NCI-H2029 treated with DMSO at 0.1 percent for 48 hours (cell line): ENCODE measurements at regions not wholly inside any gene's neighbourhood (a gene's known extent, or its start where the extent isn't known, plus 50 kb on each side); places are given as distances from the start of the nearest gene placed in this dataset.
"Not testable (repeated sequence)": the region's sequence is repeated elsewhere in the genome, so short reads cannot be mapped to it uniquely, and the experiment has no call there.

Experiments
- DNase-seq: peaks from one replicate; lab custom pipeline; 2025; lab: John Stamatoyannopoulos, UW

DNA sequence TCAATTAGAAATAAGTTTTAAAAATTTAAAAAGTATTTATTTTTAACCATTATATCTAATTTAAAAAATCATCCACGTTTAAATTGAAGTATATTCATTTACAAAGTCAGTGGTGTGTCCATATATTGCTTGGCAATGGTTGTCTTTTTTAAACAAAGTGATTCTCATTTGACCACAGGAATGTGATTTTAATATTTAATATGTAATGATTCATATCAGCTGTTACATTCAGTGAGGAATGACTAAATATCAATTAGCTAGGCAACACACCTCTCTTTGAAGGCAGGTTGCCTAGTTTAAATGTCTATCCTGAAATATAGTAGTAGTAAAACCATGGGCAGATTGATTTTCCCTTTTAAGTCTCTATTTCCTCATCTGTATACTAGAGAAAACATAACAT lies 392.2 kb upstream of the CCDC179 start:
- no peak for DNase-seq

DNA sequence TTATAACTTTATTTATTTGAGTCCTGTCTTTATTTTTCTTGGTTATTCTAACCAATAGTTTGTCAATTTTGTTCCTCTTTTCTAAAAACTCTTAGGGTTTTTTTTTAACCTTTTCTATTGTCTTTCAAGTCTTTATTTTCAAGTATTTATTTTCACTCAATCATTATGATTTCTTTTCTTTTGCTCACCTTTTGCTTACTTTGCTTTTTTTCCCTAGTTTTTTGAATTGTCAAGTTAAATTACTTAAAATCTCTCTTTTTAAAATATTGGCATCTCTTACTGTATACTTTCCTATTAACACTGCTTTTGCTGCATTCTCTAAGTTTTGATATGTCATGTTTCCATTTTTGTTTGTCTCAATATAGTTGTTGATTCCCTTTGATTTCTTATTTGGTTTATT lies 396.8 kb upstream of the CCDC179 start:
- no peak for DNase-seq

DNA sequence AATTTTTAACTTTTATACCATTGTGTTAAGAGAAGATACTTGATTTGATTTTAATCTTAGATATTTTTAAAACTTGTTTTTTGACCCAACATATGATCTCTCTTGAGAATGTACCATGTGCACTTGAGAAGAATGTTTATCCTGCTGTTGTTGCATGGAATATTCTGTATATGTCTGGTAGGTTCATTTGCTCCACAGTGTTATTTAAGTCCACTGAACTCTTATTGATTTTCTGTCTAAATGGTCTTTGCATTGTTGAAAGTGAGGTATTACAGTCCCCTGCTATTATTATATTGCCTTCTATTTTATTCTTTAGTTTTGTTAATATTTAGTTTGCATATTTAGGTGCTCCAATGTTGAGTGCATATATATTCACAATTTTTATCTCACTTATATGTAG lies 397.3 kb upstream of the CCDC179 start:
- DNase-seq, result no peak

DNA sequence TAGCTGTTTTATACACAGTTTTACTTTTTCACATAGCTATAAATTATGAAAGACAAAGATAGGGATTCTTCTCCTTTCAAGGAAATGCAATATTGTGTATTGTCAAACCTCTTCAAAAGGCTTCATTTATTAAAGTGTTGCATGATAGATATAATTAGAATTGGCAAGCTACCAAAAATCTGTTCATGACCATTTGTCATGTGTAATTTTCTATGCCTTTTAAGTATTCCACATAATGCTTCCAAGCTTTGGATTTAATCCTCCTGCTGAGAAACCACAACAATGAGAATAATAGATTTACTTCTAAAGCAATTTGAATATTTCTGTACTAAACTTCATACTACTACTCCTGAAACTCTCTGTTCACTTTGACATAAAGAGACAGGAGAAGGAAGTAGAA lies 403.2 kb upstream of the CCDC179 start:
- DNase-seq, result no peak

DNA sequence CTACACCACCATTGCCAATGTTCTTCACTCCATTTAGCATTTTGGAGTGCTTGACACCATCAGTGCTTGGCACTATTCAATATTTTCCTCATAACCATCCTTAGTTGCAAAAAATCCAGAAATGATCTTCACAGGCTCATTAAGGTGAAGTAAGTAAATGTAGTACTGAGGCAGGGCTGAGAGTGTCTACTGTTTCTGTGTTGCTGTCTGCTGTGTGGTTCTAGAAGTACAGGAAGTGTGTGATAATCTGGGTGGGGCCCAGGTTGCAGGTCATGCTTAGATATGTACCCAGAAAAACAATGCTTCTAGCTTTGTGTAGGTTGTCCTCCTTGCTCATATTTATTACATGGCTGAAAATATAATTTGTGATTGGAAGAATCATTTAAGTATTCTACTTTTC lies 411.8 kb upstream of the CCDC179 start:
- DNase-seq, result no peak

GRCh38 chr11:23278121-23278520 lies 417.8 kb upstream of the CCDC179 start:
- DNase-seq, result no peak

- no peak for DNase-seq
Measured at GRCh38 chr11:23280088-23280487, 419.8 kb upstream of the CCDC179 start.

DNA sequence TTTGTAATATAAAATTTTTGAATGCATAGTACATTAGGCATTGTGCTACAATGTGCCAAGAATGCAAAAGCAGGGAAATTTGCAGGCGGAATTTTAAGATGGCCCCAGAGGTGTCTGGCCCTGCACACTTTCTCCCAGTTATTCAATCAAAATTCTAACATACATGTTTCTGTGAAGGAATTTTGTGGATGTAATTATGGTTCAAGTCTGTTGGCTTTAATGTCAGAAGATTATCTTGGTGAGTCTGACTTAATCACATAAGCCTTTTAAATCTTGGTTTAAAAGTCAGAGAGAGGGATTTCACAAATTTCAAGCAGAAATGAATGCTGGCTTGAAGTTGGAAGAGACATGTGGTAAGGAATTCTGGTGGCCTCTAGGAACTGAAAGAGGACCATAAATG lies 423.4 kb upstream of the CCDC179 start:
- no peak for DNase-seq

DNA sequence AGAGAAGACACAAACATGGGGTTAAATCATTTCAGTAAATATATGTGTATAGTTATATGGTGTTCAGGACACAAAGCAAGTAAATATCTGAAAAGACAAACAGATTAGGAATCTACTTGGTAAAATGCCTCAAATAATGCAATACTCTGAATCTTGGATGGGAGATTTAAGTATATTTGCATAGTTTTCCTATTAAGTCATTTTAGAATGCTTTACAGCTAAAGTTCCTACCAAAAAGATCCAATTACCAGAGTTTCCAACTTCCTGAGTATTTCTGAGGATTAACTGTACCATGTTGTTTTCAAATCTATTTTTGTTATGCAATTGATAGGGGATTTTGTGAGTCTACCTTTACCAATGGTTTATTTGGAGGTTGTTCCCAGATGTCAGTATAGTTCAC lies 424.4 kb upstream of the CCDC179 start:
- DNase-seq, result no peak

- no peak for DNase-seq
Measured at GRCh38 chr11:23288003-23288783, 427.9 kb upstream of the CCDC179 start.

- DNase-seq, result no peak
Measured at GRCh38 chr11:23295241-23295640, 435.0 kb upstream of the CCDC179 start.

- DNase-seq, result no peak
Measured at GRCh38 chr11:23308041-23308440, 447.8 kb upstream of the CCDC179 start.

DNA sequence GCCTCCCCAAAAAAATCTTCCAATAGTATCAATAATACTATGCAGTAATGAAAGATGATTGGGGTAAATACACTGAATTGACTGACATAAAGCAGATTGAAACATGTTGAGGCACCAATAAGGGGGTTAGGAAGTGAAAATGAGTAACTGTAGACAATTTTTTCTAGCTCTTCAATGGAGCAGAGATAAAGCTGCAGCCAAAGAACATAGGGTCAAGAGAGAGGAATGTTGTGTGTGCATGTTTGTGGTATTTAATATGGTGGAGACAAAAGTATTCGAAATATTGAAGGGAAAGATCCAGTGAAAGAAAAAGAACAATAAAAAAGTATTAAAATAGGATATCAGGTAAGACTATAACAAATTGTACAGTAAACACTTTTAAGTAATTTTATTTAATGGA lies 450.0 kb upstream of the CCDC179 start:
- no peak for DNase-seq

GRCh38 chr11:23311986-23312940 lies 452.0 kb upstream of the CCDC179 start:
- no peak for DNase-seq

GRCh38 chr11:23313001-23313400 lies 452.7 kb upstream of the CCDC179 start:
- no peak for DNase-seq

- no peak for DNase-seq
Measured at GRCh38 chr11:23314162-23314561, 453.9 kb upstream of the CCDC179 start.

DNA sequence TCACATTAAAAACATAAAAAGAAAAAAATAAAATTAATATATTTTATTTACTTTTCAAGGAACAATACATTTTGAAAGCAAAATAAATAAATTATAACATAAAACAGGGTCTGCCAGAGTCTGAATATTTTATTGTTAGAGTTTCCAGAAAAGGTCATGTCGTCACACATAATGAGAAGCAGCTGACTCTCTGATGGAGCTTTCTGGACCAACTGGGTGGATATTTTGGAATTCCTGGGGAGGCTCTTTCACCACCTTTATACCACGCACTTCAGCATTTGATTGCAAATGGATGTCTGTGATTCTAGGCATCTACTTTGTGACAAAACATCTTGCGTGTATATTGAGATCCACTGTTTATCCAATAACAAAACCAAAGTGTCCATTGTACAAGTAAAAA lies 455.0 kb upstream of the CCDC179 start:
- no peak for DNase-seq

- DNase-seq, result no peak
Measured at GRCh38 chr11:23317816-23318215, 457.5 kb upstream of the CCDC179 start.

- DNase-seq, result no peak
Measured at GRCh38 chr11:23318670-23319069, 458.4 kb upstream of the CCDC179 start.

DNA sequence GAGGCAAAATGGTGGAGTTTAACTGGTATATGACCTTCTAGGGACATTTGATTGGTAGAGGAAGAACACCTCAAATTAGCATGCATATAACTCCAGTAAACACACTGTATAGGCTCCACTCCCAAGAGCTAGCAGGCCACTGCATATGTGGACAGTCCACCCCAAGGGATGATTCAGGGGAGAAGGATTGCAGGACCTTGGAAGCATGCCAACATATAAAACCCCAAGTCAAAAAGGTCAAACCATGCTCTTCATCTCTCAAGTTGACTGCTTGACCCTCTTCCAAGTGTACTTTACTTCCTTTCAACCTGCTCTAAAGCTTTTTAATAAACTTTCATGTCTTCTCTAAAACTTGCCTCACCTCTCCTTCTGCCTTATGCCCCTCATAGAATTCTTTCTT lies 459.9 kb upstream of the CCDC179 start:
- no peak for DNase-seq

- DNase-seq, result not testable (repeated sequence)
Measured at GRCh38 chr11:23335586-23335985, 475.3 kb upstream of the CCDC179 start.

- no peak for DNase-seq
Measured at GRCh38 chr11:23336961-23337360, 476.7 kb upstream of the CCDC179 start.

GRCh38 chr11:23353611-23354010 lies 493.3 kb upstream of the CCDC179 start:
- no peak for DNase-seq
